A549 (cell line): ENCODE measurements at regions not wholly inside any gene's neighbourhood (a gene's known extent, or its start where the extent isn't known, plus 50 kb on each side); places are given as distances from the start of the nearest gene placed in this dataset.

Source experiments
- ATAC-seq, 2 experiments: fragments of 200-7000 bp in 1 of 2; fragments of >200 bp in 1 of 2; cut with Nextera tagmentation in 1 of 2; cut with Tn5 transposase in 1 of 2; 3 replicates each; pipeline versions ENCODE4 v1.8.0 to v1.9.1; 2018 to 2020; ENCODE audit warnings: mild to moderate bottlenecking in 1 of 2, moderate library complexity in 1 of 2
- CTCF ChIA-PET: fragments of 300-600 bp; sonication (Branson Sonifier 250); formaldehyde crosslinking; extraction: SDS; loops from one replicate; lab custom pipeline; 2021; ENCODE audit warnings: antibody characterized with exemption, inconsistent platforms; lab: Yijun Ruan, JAX
- POLR2A ChIA-PET: fragments of 350-600 bp; formaldehyde crosslinking; extraction: SDS; loops from one replicate; lab custom pipeline; 2021; ENCODE audit warnings: antibody characterized with exemption, inconsistent platforms; lab: Yijun Ruan, JAX
- DNase-seq, 2 experiments: peaks; one replicate each; pipeline versions ENCODE4 v3.0.0 to v3.0.0-alpha.2; 2011 to 2016; ENCODE audit warnings: low read depth in 1 of 2, low spot score in 1 of 2
- FAIRE-seq: peaks from 2 replicates; lab custom pipeline; 2011; peaks lifted over from hg19 to GRCh38; lab: Jason Lieb, UNC
- H3K27ac ChIP-seq, 2 experiments: fragments of >200 bp; sonication (Bioruptor Twin); formaldehyde crosslinking; 3 replicates each; pipeline ENCODE4 v1.5.1; 2016 to 2017
- H3K4me1 ChIP-seq: fragments of >200 bp; sonication (Bioruptor Twin); formaldehyde crosslinking; 3 replicates; pipeline ENCODE4 v1.6.1; 2016
- H3K4me2 ChIP-seq: fragments of >200 bp; sonication (Bioruptor Twin); formaldehyde crosslinking; 3 replicates; pipeline ENCODE4 v1.6.1; 2016
- H3K4me3 ChIP-seq: fragments of >200 bp; sonication (Bioruptor Twin); formaldehyde crosslinking; 3 replicates; pipeline ENCODE4 v1.5.1; 2016
- H3K9me3 ChIP-seq: fragments of >200 bp; sonication (Bioruptor Twin); formaldehyde crosslinking; 3 replicates; pipeline ENCODE4 v1.6.1; 2016
- BCL3 ChIP-seq: fragments of >200 bp; sonication (Bioruptor Twin); formaldehyde crosslinking; IDR thresholded peaks from 3 replicates; pipeline ENCODE4 v1.6.1; 2016
- BHLHE40 ChIP-seq: IDR thresholded peaks from 2 replicates; pipeline ENCODE4 v1.6.1; 2012; ENCODE audit warnings: low read depth, low read length, inconsistent platforms
- CBX2 ChIP-seq: fragments of 200-600 bp; sonication (generic); IDR thresholded peaks from 2 replicates; pipeline ENCODE4 v1.6.1; 2016; ENCODE audit warnings: low read depth, mild to moderate bottlenecking, borderline replicate concordance
- CTCF ChIP-seq: fragments of >200 bp; sonication (Bioruptor Twin); formaldehyde crosslinking; IDR thresholded peaks from 3 replicates; pipeline ENCODE4 v1.5.1; 2016
- FOSL2 ChIP-seq, 2 experiments: fragments of 450-650 bp in 1 of 2; fragments of >200 bp in 1 of 2; sonication (Bioruptor Twin) in 1 of 2; formaldehyde crosslinking; IDR thresholded peaks; 2 replicates each; pipeline versions ENCODE4 v1.5.0 to v1.6.1; 2016 to 2020; ENCODE audit warnings: mild to moderate bottlenecking in 1 of 2, moderate library complexity in 1 of 2
- HDAC2 ChIP-seq: fragments of 200-600 bp; sonication (generic); IDR thresholded peaks from 2 replicates; pipeline ENCODE4 v1.6.1; 2016
- HES2 ChIP-seq: fragments of >200 bp; sonication (Bioruptor Twin); formaldehyde crosslinking; IDR thresholded peaks from 2 replicates; pipeline ENCODE4 v1.6.1; 2016
- HOXB13 ChIP-seq: fragments of 250-450 bp; sonication (Bioruptor Pico); IDR thresholded peaks from 2 replicates; pipeline ENCODE4 v1.5.0; 2020; ENCODE audit warnings: low read depth, mild to moderate bottlenecking, moderate library complexity
- HOXB5 ChIP-seq: fragments of 250-450 bp; sonication (Bioruptor Pico); IDR thresholded peaks from 2 replicates; pipeline ENCODE4 v1.5.0; 2020; ENCODE audit warnings: mild to moderate bottlenecking, moderate library complexity
- JUN ChIP-seq, 2 experiments: fragments of >200 bp; sonication (Bioruptor Twin); formaldehyde crosslinking; IDR thresholded peaks; 2 replicates in 1 of 2; 3 replicates in 1 of 2; pipeline ENCODE4 v1.6.1; 2016 to 2017
- KDM1A ChIP-seq: fragments of 200-600 bp; sonication (generic); IDR thresholded peaks from 2 replicates; pipeline ENCODE4 v1.6.1; 2016; ENCODE audit warnings: low read depth, mild to moderate bottlenecking
- KDM5A ChIP-seq: fragments of 200-600 bp; sonication (generic); IDR thresholded peaks from 2 replicates; pipeline ENCODE4 v1.6.1; 2016; ENCODE audit warnings: antibody characterized with exemption, mild to moderate bottlenecking
- MAFK ChIP-seq: fragments of 450-650 bp; IDR thresholded peaks from 2 replicates; pipeline ENCODE4 v1.6.1; 2014; ENCODE audit not compliant: partially characterized antibody
- NPAS2 ChIP-seq: fragments of 250-450 bp; sonication (Bioruptor Pico); IDR thresholded peaks from 2 replicates; pipeline ENCODE4 v1.8.0; 2022; ENCODE audit warnings: mild to moderate bottlenecking, moderate library complexity, borderline replicate concordance
- PBX3 ChIP-seq: IDR thresholded peaks from 2 replicates; pipeline ENCODE4 v1.6.1; 2012
- PHF8 ChIP-seq: fragments of 200-600 bp; sonication (generic); IDR thresholded peaks from 2 replicates; pipeline ENCODE4 v1.6.1; 2016; ENCODE audit warnings: low read depth, mild to moderate bottlenecking, antibody characterized with exemption, moderate library complexity, borderline replicate concordance
- RAD21 ChIP-seq, 2 experiments: fragments of >200 bp in 1 of 2; sonication (Bioruptor Twin) in 1 of 2; formaldehyde crosslinking in 1 of 2; IDR thresholded peaks in 1 of 2; conservative IDR thresholded peaks in 1 of 2; 2 replicates in 1 of 2; 3 replicates in 1 of 2; pipeline ENCODE4 v1.6.1; 2012 to 2018; ENCODE audit warnings: inconsistent platforms in 1 of 2
- RARB ChIP-seq: fragments of 250-450 bp; sonication (Bioruptor Pico); IDR thresholded peaks from 2 replicates; pipeline ENCODE4 v1.8.0; 2021; ENCODE audit warnings: mild to moderate bottlenecking, moderate library complexity
- RFX5 ChIP-seq: fragments of 450-650 bp; IDR thresholded peaks from 2 replicates; pipeline ENCODE4 v1.7.1; 2014; ENCODE audit warnings: antibody characterized with exemption, mild to moderate bottlenecking, moderate library complexity
- SMC3 ChIP-seq: fragments of >200 bp; sonication (Bioruptor Twin); formaldehyde crosslinking; IDR thresholded peaks from 3 replicates; pipeline ENCODE4 v1.6.1; 2018; ENCODE audit warnings: inconsistent platforms
- TP53 ChIP-seq: fragments of 250-450 bp; sonication (Bioruptor Pico); IDR thresholded peaks from 2 replicates; pipeline ENCODE4 v1.5.0; 2021; ENCODE audit warnings: mild to moderate bottlenecking, moderate library complexity
- ZNF302 ChIP-seq: fragments of 250-450 bp; sonication (Bioruptor Pico); IDR thresholded peaks from 2 replicates; pipeline ENCODE4 v1.9.0; 2021; ENCODE audit warnings: inconsistent platforms, mild to moderate bottlenecking, moderate library complexity
- WGBS: methylation state at CpG from one replicate; pipeline ENCODE4 v1.1.6; 2017; ENCODE audit errors: missing lambda C conversion rate; 5-methylcytosine and 5-hydroxymethylcytosine counted together

- WGBS = 38% methylated on average over 1 of the region's 1 CpG
- TF ChIP-seq FOSL2 (IDR thresholded peaks at IDR 0.05) = no peak
- peak; percentile 27; the same call in 1 of the 2 replicates for TF ChIP-seq FOSL2 (CRISPR knock-in tag; IDR thresholded peaks at IDR 0.05)
- TF ChIP-seq HOXB13 (CRISPR knock-in tag) = no peak
- no peak for FAIRE-seq
- Histone ChIP-seq H3K4me2 (no peak overlapping the region), H3K9me3 (no peaks in the 10 kb centered on the region), H3K27ac (no peak overlapping the region), H3K4me1 (0 out of 3 replicates have a peak, but pooled peaks cover 9% of the 10 kb centered on the region), H3K4me3 (no peak overlapping the region)
- ChIA-PET POLR2A (no interaction called here), CTCF (no interaction called here)
- peak in 1 of 2 experiments; percentile 9 for DNase-seq
- no peak for ATAC-seq
These were observed 524.0 kb downstream of the UTRN start for GRCh38 chr6:144809120-144809519.

GRCh38 chr6:144809969-144810368 is 524.8 kb downstream of the UTRN start:
- Histone ChIP-seq H3K4me1 (0 out of 3 replicates have a peak, but pooled peaks cover 9% of the 10 kb centered on the region), H3K4me2 (no peak overlapping the region), H3K9me3 (no peaks in the 10 kb centered on the region), H3K4me3 (no peak overlapping the region), H3K27ac (no peak overlapping the region)
- FAIRE-seq (no peak), ATAC-seq (no peak), DNase-seq (no peak)
- ChIA-PET CTCF (no interaction called here), POLR2A (no interaction called here)
- no peak for TF ChIP-seq TP53 (CRISPR knock-in tag)
- TF ChIP-seq SMC3 = no peak
- no peak for TF ChIP-seq BCL3
- TF ChIP-seq RARB (CRISPR knock-in tag) = no peak
- TF ChIP-seq BHLHE40 = no peak
- no peak for TF ChIP-seq HES2
- no peak for TF ChIP-seq ZNF302 (CRISPR knock-in tag)
- no peak for TF ChIP-seq CTCF
- TF ChIP-seq RFX5 = no peak
- no peak for TF ChIP-seq HDAC2
- no peak for TF ChIP-seq KDM5A
- TF ChIP-seq CBX2 = no peak
- TF ChIP-seq NPAS2 (CRISPR knock-in tag) = no peak
- TF ChIP-seq HOXB5 (CRISPR knock-in tag) = no peak
- TF ChIP-seq MAFK = no peak
- TF ChIP-seq KDM1A = no peak
- TF ChIP-seq RAD21 (conservative IDR thresholded peaks at IDR 0.05 in 1 of 2, IDR thresholded peaks at IDR 0.05 in 1 of 2) = no peak
- 95% methylated on average over 5 of the region's 5 CpGs for WGBS

GRCh38 chr6:144811140-144811539 is 526.0 kb downstream of the UTRN start:
- no peak overlapping the region for H3K4me3 ChIP-seq
- WGBS = 65% methylated on average over 5 of the region's 5 CpGs
- DNase-seq = no peak

More at GRCh38 chr6:144811140-144811539, 526.0 kb downstream of the UTRN start:
- H3K4me1 ChIP-seq = 0 out of 3 replicates have a peak, but pooled peaks cover 9% of the 10 kb centered on the region
- ATAC-seq (no peak), FAIRE-seq (no peak)
- ChIA-PET CTCF (no interaction called here), POLR2A (no interaction called here)
- H3K27ac ChIP-seq = no peak overlapping the region
- H3K4me2 ChIP-seq = no peak overlapping the region
- H3K9me3 ChIP-seq = no peaks in the 10 kb centered on the region
- TF ChIP-seq JUN (IDR thresholded peaks at IDR 0.05) (no peak), PBX3 (no peak), PHF8 (no peak), RARB (CRISPR knock-in tag) (no peak), MAFK (peak; percentile 31)
